AG09319 (cell line): ENCODE measurements at regions not wholly inside any gene's neighbourhood (a gene's known extent, or its start where the extent isn't known, plus 50 kb on each side); places are given as distances from the start of the nearest gene placed in this dataset.

Source experiments
- DNase-seq: peaks from one replicate; pipeline ENCODE4 v3.0.0-alpha.2; 2010; ENCODE audit warnings: low read depth; ENCODE audit errors: extremely low read depth
- TF ChIP-seq, protein P1 (sequence below): IDR thresholded peaks from 2 replicates; pipeline ENCODE4 v1.5.1; 2011; ENCODE audit warnings: low read depth, mild to moderate bottlenecking, inconsistent platforms, low read length, moderate library complexity

DNA sequence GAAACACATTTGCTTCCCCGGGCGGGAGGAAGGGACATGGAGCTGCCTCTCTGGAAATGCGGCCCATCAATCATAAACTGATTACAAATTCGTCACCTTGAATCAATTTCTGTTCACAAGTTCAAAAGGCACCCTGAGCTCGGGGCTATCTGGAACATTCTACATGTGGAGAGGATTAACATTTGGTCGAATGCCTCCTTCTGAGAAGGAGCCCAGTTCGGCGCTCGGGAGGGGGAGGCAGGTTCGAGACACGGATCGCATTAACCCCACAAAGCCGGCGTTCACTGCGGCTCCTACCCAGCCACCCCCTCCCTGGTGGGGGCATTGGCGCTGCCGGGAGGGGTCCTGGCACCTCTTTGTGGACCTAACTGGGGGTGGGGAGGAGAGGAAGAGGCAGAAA is 108.0 kb downstream of the CPZ start:
- TF ChIP-seq, protein P1, sequence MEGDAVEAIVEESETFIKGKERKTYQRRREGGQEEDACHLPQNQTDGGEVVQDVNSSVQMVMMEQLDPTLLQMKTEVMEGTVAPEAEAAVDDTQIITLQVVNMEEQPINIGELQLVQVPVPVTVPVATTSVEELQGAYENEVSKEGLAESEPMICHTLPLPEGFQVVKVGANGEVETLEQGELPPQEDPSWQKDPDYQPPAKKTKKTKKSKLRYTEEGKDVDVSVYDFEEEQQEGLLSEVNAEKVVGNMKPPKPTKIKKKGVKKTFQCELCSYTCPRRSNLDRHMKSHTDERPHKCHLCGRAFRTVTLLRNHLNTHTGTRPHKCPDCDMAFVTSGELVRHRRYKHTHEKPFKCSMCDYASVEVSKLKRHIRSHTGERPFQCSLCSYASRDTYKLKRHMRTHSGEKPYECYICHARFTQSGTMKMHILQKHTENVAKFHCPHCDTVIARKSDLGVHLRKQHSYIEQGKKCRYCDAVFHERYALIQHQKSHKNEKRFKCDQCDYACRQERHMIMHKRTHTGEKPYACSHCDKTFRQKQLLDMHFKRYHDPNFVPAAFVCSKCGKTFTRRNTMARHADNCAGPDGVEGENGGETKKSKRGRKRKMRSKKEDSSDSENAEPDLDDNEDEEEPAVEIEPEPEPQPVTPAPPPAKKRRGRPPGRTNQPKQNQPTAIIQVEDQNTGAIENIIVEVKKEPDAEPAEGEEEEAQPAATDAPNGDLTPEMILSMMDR: no peak

DNA sequence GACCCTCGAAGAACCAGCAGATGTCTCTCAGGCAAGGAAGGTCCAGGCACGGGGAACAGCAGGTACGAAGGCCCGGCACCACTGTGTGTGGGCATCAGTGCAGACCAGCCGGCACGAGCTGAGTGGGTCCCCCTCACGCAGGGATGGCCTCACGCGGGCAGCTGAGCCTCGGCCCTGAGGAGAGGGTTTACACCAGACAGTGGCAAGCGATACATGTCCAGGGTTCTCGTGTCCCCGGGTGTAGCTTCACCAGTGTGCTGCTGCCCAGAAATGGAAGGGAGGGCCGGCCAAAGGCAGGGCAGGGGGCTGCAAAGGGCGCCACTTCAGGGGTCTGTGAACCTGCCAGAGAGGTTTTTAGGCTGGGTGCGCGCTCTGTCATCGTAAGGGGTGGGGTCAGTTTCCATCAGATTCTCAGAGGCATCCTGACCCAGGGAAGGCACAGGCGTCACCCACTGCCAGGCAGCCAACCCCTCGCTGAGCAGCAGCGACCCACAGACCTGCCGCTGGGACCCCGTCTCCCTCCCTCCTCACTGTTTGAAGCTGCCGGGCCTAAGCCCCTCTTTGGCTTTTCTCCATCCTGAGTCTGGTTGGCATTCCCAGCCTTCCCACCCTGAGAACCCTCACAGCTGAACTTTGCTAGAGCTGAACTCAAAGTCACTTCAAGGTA is 107.0 kb downstream of the CPZ start:
- no peak for DNase-seq
- TF ChIP-seq, protein P1: no peak

More for the DNA sequence above, 108.0 kb downstream of the CPZ start:
- DNase-seq: no peak

DNA sequence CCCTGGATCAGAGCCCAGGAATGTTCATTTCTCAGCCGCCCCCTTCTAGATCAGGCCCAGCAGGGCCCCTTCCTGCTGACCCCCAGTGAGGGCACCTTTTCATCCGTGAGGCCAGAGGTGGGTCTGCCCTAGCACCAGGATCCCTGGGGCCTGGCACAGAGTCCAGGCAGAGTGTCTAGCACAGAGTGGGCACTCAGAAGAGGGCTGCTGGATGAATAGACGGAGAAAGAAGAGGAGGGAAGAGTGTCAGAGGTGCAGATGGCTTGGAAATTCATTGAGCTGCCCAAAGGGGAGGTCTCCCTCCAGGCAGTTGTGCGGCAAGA is 106.5 kb downstream of the CPZ start:
- DNase-seq: no peak
- TF ChIP-seq, protein P1: no peak

DNA sequence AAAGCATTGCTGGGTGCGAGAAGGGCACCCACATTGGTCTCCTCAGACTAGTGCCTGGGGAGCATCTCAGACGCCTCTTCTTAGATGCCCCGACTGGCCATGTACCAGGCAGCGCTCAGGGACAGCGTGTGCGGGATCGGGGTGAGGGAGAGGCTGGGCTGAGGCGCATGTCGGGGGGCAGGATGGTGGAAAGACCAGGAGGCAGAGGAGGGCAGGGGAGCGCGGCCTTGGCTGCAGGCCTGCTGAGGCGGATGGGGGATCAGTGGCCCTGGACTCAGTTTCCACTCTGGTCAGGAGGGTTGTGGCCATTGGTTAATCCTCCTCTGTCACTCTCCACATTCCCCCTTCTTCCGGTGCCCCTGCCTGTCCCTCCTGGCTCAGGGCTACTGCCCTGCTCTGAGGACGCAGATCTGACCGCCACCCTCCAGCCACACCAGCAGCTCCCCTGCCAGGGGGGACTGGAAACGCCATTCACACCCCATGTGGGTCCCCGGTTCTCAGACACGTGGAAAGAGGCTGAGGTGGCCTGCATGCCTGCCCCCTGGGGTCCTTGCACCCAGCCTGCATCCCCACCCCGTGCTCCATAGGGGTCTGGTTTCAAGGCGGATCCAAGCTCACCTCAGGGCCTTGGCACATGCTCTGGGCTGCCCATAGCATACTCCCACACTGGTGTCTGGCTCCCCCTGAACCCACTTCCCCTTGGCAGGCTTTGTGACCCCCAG is 105.9 kb downstream of the CPZ start:
- TF ChIP-seq, protein P1: no peak
- DNase-seq: no peak

DNA sequence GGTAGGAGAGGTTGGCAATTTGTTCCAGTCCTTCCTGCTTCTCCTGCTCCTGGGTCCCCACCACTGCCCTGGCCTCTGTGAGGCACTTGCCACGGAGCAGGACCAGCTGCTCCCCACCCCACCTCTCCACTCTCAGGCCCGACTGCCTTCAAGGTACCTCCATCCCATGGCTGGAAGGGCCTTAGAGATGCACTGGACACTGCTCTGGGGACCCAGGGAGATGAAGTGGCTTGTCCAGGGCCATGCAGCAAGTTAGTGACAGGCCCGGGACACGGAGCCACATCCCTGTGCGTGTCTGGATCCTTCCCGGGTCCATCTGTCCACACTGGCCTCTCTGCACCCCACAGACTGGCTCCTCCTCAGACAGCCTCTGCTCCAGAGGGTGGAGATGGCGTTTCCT is 105.3 kb downstream of the CPZ start:
- no peak for DNase-seq
- TF ChIP-seq, protein P1: no peak

DNA sequence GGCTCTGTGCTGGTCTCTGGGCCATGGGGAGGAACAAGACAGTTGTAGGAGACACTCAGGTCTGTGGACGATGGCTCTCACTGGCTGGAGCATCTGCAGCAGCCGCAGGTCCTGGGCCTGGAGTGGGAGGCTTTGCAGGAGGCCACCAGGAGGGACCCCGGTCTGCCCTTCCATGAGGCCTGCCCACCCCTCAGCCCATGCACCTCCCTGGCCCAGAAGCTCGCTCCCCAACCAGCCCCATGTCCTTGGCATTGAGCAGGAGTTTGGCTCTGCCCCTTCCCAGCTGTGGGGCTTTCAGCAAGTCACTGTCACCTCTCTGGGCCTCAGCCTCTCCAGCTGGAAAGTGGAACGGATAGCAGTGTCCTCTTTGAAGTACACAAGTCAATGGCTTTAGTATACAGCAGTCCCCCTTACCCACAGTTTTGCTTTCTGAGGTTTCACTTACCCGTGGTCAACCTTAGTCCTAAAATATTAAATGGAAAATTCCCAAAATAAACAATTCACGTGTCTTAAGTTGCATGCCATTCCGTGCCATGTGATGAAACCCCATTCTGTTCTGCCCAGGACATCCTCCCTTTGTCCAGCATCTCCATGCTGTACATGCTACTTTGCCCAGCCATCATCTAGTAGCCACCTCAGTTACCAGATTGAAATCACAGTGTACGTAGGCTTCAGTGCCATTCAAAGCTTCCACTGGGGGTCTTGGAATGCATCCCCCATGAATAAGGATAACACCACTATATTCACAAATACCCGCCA is 104.0 kb downstream of the CPZ start:
- TF ChIP-seq, protein P1: no peak

More for the DNA sequence above, 104.0 kb downstream of the CPZ start:
- DNase-seq: no peak
